ENCODE measurements at regions not wholly inside any gene's neighbourhood (a gene's known extent, or its start where the extent isn't known, plus 50 kb on each side); places are given as distances from the start of the nearest gene placed in this dataset.

DNA sequence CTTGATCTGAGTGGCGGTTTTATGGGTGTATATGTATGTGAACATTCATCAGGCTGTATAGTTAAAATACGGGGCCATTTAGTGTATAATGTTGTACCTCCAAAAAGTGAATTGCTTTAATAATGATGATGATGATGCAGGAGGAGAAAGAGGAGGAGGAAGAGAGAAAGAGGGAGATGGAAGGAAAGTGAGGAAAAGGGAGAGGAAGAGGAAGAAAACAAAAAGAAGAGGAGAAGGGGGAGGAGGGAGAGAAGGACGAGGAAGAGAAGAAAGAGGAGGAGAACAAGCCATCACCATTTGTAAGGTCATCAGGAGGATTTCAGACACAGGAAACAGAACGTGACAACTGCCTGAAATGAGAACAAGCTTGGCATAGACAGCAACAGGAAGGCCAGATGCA lies 168.4 kb upstream of the NCKAP5 start:
- TF ChIP-seq, protein P1, sequence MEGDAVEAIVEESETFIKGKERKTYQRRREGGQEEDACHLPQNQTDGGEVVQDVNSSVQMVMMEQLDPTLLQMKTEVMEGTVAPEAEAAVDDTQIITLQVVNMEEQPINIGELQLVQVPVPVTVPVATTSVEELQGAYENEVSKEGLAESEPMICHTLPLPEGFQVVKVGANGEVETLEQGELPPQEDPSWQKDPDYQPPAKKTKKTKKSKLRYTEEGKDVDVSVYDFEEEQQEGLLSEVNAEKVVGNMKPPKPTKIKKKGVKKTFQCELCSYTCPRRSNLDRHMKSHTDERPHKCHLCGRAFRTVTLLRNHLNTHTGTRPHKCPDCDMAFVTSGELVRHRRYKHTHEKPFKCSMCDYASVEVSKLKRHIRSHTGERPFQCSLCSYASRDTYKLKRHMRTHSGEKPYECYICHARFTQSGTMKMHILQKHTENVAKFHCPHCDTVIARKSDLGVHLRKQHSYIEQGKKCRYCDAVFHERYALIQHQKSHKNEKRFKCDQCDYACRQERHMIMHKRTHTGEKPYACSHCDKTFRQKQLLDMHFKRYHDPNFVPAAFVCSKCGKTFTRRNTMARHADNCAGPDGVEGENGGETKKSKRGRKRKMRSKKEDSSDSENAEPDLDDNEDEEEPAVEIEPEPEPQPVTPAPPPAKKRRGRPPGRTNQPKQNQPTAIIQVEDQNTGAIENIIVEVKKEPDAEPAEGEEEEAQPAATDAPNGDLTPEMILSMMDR (IDR thresholded peaks at IDR 0.05; ENCODE audit: unreplicated experiment) = no peak
- Mint-ChIP-seq H3K27ac (ENCODE audit: low read depth, unreplicated experiment) (no peak overlapping the region), H3K4me1 (ENCODE audit: insufficient read depth, unreplicated experiment) (no peaks in the 10 kb centered on the region), H3K27me3 (ENCODE audit: insufficient read depth, unreplicated experiment) (no peaks in the 10 kb centered on the region), H3K4me3 (ENCODE audit: unreplicated experiment) (no peak overlapping the region), H3K9me3 (ENCODE audit: unreplicated experiment) (peaks cover 39% of the 10 kb centered on the region), H3K36me3 (ENCODE audit: insufficient read depth, unreplicated experiment) (no peaks in the 10 kb centered on the region)
- intact Hi-C loops (cut with micrococcal nuclease) = no loop called here
- CTCF ChIA-PET = no interaction called here
- DNase-seq (ENCODE audit: unreplicated experiment) = no peak
- no TSS peak for BruUV-seq (replicated peaks)
- POLR2A ChIA-PET = interaction anchor here (0.7 kb wide), 1 partner anchor 13 kb away, joined by 4 read pairs; no protein-coding TSS in a partner anchor

GRCh38 chr2:133737242-133737993 lies 169.2 kb upstream of the NCKAP5 start:
- POLR2A ChIA-PET = interaction anchor here (0.7 kb wide), 1 partner anchor 14 kb away, joined by 4 read pairs; no protein-coding TSS in a partner anchor
- H3K4me1 Mint-ChIP-seq (ENCODE audit: insufficient read depth, unreplicated experiment) = no peaks in the 10 kb centered on the region
- no peak overlapping the region for H3K27ac Mint-ChIP-seq (ENCODE audit: low read depth, unreplicated experiment)
- no TSS peak for BruUV-seq (replicated peaks)
- DNase-seq (ENCODE audit: unreplicated experiment) = no peak
- no peaks in the 10 kb centered on the region for H3K36me3 Mint-ChIP-seq (ENCODE audit: insufficient read depth, unreplicated experiment)
- intact Hi-C loops (cut with micrococcal nuclease) = no loop called here
- no peak overlapping the region for H3K4me3 Mint-ChIP-seq (ENCODE audit: unreplicated experiment)
- H3K9me3 Mint-ChIP-seq (ENCODE audit: unreplicated experiment) = peaks cover 41% of the 10 kb centered on the region
- H3K27me3 Mint-ChIP-seq (ENCODE audit: insufficient read depth, unreplicated experiment) = no peaks in the 10 kb centered on the region
- CTCF ChIA-PET = no interaction called here
- TF ChIP-seq, protein P1 (IDR thresholded peaks at IDR 0.05; ENCODE audit: unreplicated experiment) = no peak

GRCh38 chr2:133739039-133739438 lies 170.8 kb upstream of the NCKAP5 start:
- TF ChIP-seq, protein P1 (IDR thresholded peaks at IDR 0.05; ENCODE audit: unreplicated experiment) = no peak
- Mint-ChIP-seq H3K4me3 (ENCODE audit: unreplicated experiment) (no peak overlapping the region), H3K9me3 (ENCODE audit: unreplicated experiment) (peaks cover 50% of the 10 kb centered on the region), H3K27ac (ENCODE audit: low read depth, unreplicated experiment) (no peak overlapping the region), H3K27me3 (ENCODE audit: insufficient read depth, unreplicated experiment) (no peaks in the 10 kb centered on the region), H3K36me3 (ENCODE audit: insufficient read depth, unreplicated experiment) (no peaks in the 10 kb centered on the region), H3K4me1 (ENCODE audit: insufficient read depth, unreplicated experiment) (no peaks in the 10 kb centered on the region)
- CTCF ChIA-PET = no interaction called here
- DNase-seq (ENCODE audit: unreplicated experiment) = no peak
- intact Hi-C loops (cut with micrococcal nuclease) = no loop called here
- no TSS peak for BruUV-seq (replicated peaks)
- POLR2A ChIA-PET = no interaction called here

DNA sequence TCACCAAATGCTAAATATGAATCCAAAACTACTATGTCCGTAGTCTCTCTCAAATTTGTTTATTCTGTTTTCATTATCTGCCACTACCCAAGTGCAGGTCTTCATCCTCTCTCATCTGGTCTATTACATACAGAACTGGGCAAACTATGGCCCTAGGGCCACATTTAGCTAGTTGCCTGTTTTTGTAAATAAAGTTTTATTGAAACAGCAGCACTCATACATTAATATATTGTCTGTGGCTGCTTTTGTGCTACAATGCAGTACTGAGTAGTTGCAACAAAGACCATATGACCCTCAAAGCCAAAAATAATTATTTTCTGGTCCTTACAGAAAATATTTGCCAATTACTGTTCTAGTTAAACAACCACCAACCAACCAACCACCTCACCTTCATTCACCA lies 172.2 kb upstream of the NCKAP5 start:
- H3K4me1 Mint-ChIP-seq (ENCODE audit: insufficient read depth, unreplicated experiment) = no peaks in the 10 kb centered on the region
- TF ChIP-seq, protein P1 (IDR thresholded peaks at IDR 0.05; ENCODE audit: unreplicated experiment) = no peak
- no peak overlapping the region for H3K27ac Mint-ChIP-seq (ENCODE audit: low read depth, unreplicated experiment)
- no peaks in the 10 kb centered on the region for H3K36me3 Mint-ChIP-seq (ENCODE audit: insufficient read depth, unreplicated experiment)
- DNase-seq (ENCODE audit: unreplicated experiment) = no peak
- H3K4me3 Mint-ChIP-seq (ENCODE audit: unreplicated experiment) = no peak overlapping the region
- intact Hi-C loops (cut with micrococcal nuclease) = no loop called here
- CTCF ChIA-PET = no interaction called here
- BruUV-seq (replicated peaks) = no TSS peak
- H3K9me3 Mint-ChIP-seq (ENCODE audit: unreplicated experiment) = peaks cover 36% of the 10 kb centered on the region
- POLR2A ChIA-PET = no interaction called here
- no peaks in the 10 kb centered on the region for H3K27me3 Mint-ChIP-seq (ENCODE audit: insufficient read depth, unreplicated experiment)
